GM23338 (cell line): ENCODE measurements at regions not wholly inside any gene's neighbourhood (a gene's known extent, or its start where the extent isn't known, plus 50 kb on each side); places are given as distances from the start of the nearest gene placed in this dataset.

Experiments
- ATAC-seq: fragments of 200-7000 bp; cut with Tn5 transposase; 3 replicates; pipeline ENCODE4 v1.9.1; 2020
- DNase-seq: peaks from one replicate; pipeline ENCODE4 v3.0.0-alpha.2; 2015; ENCODE audit warnings: low spot score
- H2AFZ ChIP-seq: fragments of 200-600 bp; sonication (generic); 2 replicates; pipeline ENCODE4 v1.8.0; 2016; ENCODE audit warnings: antibody characterized with exemption, mild to moderate bottlenecking, moderate library complexity
- H3F3A ChIP-seq: fragments of 200-600 bp; sonication (generic); replicated peaks from 2 replicates; pipeline ENCODE4 v1.8.0; 2017; ENCODE audit warnings: antibody characterized with exemption, mixed run types, low read depth
- H3K27ac ChIP-seq: fragments of 200-600 bp; sonication (generic); 2 replicates; pipeline ENCODE4 v1.6.1; 2016; ENCODE audit warnings: low read depth
- H3K27me3 ChIP-seq: fragments of 200-600 bp; sonication (generic); 2 replicates; pipeline ENCODE4 v1.8.0; 2016; ENCODE audit warnings: mild to moderate bottlenecking, mixed run types, moderate library complexity; ENCODE audit not compliant: insufficient read depth
- H3K36me3 ChIP-seq: fragments of 200-600 bp; sonication (generic); 2 replicates; pipeline ENCODE4 v1.8.0; 2016; ENCODE audit warnings: mild to moderate bottlenecking; ENCODE audit not compliant: insufficient read depth
- H3K4me1 ChIP-seq: fragments of 200-600 bp; sonication (generic); 2 replicates; pipeline ENCODE4 v1.8.0; 2016; ENCODE audit warnings: mild to moderate bottlenecking, moderate library complexity; ENCODE audit not compliant: insufficient read depth
- H3K4me2 ChIP-seq: fragments of 200-600 bp; sonication (generic); 2 replicates; pipeline ENCODE4 v1.7.1; 2017; ENCODE audit warnings: mixed run types
- H3K4me3 ChIP-seq: fragments of 200-600 bp; sonication (generic); 2 replicates; pipeline ENCODE4 v1.6.1; 2016; ENCODE audit warnings: mixed run types
- H3K79me2 ChIP-seq: fragments of 200-600 bp; sonication (generic); replicated peaks from 2 replicates; pipeline ENCODE4 v1.8.0; 2017; ENCODE audit warnings: mild to moderate bottlenecking; ENCODE audit not compliant: insufficient read depth
- H3K9me2 ChIP-seq: fragments of 200-600 bp; sonication (generic); 2 replicates; pipeline ENCODE4 v1.8.0; 2017; ENCODE audit not compliant: insufficient read depth
- H4K20me1 ChIP-seq: fragments of 200-600 bp; sonication (generic); replicated peaks from 2 replicates; pipeline ENCODE4 v1.8.0; 2017; ENCODE audit warnings: mild to moderate bottlenecking; ENCODE audit not compliant: insufficient read depth
- H3K27ac Mint-ChIP-seq: 2 replicates; pipeline ENCODE4 v1.8.0; 2020; ENCODE audit warnings: inconsistent platforms, mild to moderate bottlenecking, moderate library complexity, mixed read lengths
- H3K27me3 Mint-ChIP-seq: 3 replicates; pipeline ENCODE4 v1.8.0; 2022; ENCODE audit warnings: low read depth, mild to moderate bottlenecking, moderate library complexity, mixed read lengths, inconsistent platforms; ENCODE audit not compliant: insufficient read depth, poor library complexity
- H3K36me3 Mint-ChIP-seq: 3 replicates; pipeline ENCODE4 v1.8.0; 2021; ENCODE audit warnings: low read depth, mild to moderate bottlenecking, inconsistent platforms, moderate library complexity, mixed read lengths
- H3K4me1 Mint-ChIP-seq: 3 replicates; pipeline ENCODE4 v1.8.0; 2020; ENCODE audit warnings: mild to moderate bottlenecking, inconsistent platforms, mixed read lengths
- H3K4me3 Mint-ChIP-seq: 3 replicates; pipeline ENCODE4 v1.8.0; 2021; ENCODE audit warnings: moderate library complexity, mild to moderate bottlenecking, inconsistent platforms, mixed read lengths
- H3K9me3 Mint-ChIP-seq: 3 replicates; pipeline ENCODE4 v1.8.0; 2020; ENCODE audit warnings: moderate library complexity, mild to moderate bottlenecking, inconsistent platforms, mixed read lengths
- EZH2 ChIP-seq: fragments of 200-600 bp; sonication (generic); IDR thresholded peaks from one replicate; pipeline ENCODE4 v1.8.0; 2017; ENCODE audit warnings: antibody characterized with exemption, mild to moderate bottlenecking, low read depth; ENCODE audit not compliant: unreplicated experiment
- JUNB ChIP-seq: IDR thresholded peaks from one replicate; pipeline ENCODE4 v1.6.1; 2016; ENCODE audit warnings: antibody characterized with exemption; ENCODE audit not compliant: unreplicated experiment
- NANOG ChIP-seq: IDR thresholded peaks from 2 replicates; pipeline ENCODE4 v1.6.1; 2016; ENCODE audit warnings: antibody characterized with exemption, borderline replicate concordance
- POLR2AphosphoS5 ChIP-seq: IDR thresholded peaks from 2 replicates; pipeline ENCODE4 v1.6.1; 2016; ENCODE audit warnings: antibody characterized with exemption, low read depth
- STAT1 ChIP-seq: IDR thresholded peaks from one replicate; pipeline ENCODE4 v1.6.1; 2016; ENCODE audit warnings: antibody characterized with exemption; ENCODE audit not compliant: unreplicated experiment
- ZNF114 ChIP-seq: fragments of 250-450 bp; sonication (Bioruptor Pico); IDR thresholded peaks from 2 replicates; pipeline ENCODE4 v1.5.0; 2020; ENCODE audit warnings: mild to moderate bottlenecking, moderate library complexity
- TF ChIP-seq, protein P1 (sequence below): IDR thresholded peaks from 2 replicates; pipeline ENCODE4 v1.6.1; 2016; ENCODE audit warnings: antibody characterized with exemption
- TF ChIP-seq, protein P2 (sequence below): IDR thresholded peaks from one replicate; pipeline ENCODE4 v1.6.1; 2018; ENCODE audit warnings: antibody characterized with exemption; ENCODE audit not compliant: unreplicated experiment
- TF ChIP-seq, protein P3 (sequence below): fragments of 250-450 bp; sonication (Bioruptor Pico); IDR thresholded peaks from 2 replicates; pipeline ENCODE4 v1.5.0; 2020; ENCODE audit warnings: mild to moderate bottlenecking, moderate library complexity

DNA sequence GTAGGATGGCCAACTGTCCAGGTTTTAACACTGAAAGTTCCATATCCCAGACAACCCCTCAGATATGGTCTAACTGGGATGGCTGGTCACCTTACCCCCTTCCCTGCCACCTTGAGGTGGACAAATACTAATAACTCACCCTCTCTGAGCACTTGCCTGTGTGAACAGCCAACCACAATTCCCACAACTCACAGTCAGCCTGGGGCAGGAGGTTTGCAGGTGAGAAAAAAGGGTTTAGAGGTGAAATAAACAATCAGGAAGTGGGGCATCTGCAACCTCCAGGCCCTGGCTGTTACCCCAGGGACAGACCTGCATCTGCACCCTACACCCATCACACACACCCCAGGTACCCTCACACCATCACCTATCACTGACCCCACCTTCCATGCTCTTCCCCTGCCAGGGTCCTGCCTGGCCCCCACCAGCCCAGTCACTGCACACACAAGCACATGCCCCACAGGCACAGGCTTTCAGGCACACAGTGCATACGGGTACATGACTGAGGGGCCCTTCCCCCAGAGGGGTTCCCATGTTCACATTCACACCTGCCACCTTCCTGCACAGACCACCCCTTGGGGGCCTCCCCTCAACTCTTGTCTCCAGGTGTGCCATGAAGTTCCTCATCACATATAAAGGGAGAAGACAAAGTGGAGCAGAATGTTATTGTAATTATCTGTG lies 679.5 kb downstream of the MATN1 start (continued):
- TF ChIP-seq, protein P1, sequence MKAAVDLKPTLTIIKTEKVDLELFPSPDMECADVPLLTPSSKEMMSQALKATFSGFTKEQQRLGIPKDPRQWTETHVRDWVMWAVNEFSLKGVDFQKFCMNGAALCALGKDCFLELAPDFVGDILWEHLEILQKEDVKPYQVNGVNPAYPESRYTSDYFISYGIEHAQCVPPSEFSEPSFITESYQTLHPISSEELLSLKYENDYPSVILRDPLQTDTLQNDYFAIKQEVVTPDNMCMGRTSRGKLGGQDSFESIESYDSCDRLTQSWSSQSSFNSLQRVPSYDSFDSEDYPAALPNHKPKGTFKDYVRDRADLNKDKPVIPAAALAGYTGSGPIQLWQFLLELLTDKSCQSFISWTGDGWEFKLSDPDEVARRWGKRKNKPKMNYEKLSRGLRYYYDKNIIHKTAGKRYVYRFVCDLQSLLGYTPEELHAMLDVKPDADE = no peak
- TF ChIP-seq NANOG (no peak), EZH2 (no peak), ZNF114 (CRISPR knock-in tag) (no peak), STAT1 (no peak), JUNB (no peak)

DNA sequence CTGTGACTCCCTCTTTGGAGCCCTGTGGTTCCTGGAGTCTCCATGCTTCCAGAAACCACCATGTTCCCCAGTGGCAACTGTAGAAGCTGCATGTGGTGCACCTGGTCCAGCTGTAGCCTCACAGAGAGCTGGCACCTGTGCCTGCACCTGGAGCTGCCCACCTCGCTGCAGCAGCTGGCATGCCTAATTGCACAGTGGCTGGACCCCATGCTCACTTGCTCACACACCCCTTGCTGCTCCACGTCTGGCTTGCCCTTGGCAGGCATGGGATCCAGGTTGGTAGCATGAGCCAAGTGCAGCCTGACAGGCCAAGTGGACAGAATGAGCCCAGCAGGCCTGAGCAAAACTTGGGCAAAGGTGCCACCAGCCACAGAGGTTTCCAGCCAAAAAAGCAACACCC lies 680.1 kb downstream of the MATN1 start:
- Histone ChIP-seq H3K79me2 (no peaks in the 10 kb centered on the region), H3K9me2 (no peaks in the 10 kb centered on the region), H3F3A (no peaks in the 10 kb centered on the region), H3K27me3 (no peaks in the 10 kb centered on the region), H3K36me3 (no peaks in the 10 kb centered on the region), H3K27ac (no peak overlapping the region), H3K4me2 (no peak overlapping the region), H3K4me3 (no peak overlapping the region), H2AFZ (no peak overlapping the region), H4K20me1 (no peaks in the 10 kb centered on the region), H3K4me1 (no peaks in the 10 kb centered on the region)
- Mint-ChIP-seq H3K4me1 (no peaks in the 10 kb centered on the region), H3K36me3 (peaks cover 26% of the 10 kb centered on the region), H3K9me3 (peaks cover 47% of the 10 kb centered on the region), H3K4me3 (no peak overlapping the region), H3K27ac (no peak overlapping the region), H3K27me3 (peaks cover 10% of the 10 kb centered on the region)
- DNase-seq (no peak), ATAC-seq (no peak)
- TF ChIP-seq, protein P2, sequence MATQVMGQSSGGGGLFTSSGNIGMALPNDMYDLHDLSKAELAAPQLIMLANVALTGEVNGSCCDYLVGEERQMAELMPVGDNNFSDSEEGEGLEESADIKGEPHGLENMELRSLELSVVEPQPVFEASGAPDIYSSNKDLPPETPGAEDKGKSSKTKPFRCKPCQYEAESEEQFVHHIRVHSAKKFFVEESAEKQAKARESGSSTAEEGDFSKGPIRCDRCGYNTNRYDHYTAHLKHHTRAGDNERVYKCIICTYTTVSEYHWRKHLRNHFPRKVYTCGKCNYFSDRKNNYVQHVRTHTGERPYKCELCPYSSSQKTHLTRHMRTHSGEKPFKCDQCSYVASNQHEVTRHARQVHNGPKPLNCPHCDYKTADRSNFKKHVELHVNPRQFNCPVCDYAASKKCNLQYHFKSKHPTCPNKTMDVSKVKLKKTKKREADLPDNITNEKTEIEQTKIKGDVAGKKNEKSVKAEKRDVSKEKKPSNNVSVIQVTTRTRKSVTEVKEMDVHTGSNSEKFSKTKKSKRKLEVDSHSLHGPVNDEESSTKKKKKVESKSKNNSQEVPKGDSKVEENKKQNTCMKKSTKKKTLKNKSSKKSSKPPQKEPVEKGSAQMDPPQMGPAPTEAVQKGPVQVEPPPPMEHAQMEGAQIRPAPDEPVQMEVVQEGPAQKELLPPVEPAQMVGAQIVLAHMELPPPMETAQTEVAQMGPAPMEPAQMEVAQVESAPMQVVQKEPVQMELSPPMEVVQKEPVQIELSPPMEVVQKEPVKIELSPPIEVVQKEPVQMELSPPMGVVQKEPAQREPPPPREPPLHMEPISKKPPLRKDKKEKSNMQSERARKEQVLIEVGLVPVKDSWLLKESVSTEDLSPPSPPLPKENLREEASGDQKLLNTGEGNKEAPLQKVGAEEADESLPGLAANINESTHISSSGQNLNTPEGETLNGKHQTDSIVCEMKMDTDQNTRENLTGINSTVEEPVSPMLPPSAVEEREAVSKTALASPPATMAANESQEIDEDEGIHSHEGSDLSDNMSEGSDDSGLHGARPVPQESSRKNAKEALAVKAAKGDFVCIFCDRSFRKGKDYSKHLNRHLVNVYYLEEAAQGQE = no peak

DNA sequence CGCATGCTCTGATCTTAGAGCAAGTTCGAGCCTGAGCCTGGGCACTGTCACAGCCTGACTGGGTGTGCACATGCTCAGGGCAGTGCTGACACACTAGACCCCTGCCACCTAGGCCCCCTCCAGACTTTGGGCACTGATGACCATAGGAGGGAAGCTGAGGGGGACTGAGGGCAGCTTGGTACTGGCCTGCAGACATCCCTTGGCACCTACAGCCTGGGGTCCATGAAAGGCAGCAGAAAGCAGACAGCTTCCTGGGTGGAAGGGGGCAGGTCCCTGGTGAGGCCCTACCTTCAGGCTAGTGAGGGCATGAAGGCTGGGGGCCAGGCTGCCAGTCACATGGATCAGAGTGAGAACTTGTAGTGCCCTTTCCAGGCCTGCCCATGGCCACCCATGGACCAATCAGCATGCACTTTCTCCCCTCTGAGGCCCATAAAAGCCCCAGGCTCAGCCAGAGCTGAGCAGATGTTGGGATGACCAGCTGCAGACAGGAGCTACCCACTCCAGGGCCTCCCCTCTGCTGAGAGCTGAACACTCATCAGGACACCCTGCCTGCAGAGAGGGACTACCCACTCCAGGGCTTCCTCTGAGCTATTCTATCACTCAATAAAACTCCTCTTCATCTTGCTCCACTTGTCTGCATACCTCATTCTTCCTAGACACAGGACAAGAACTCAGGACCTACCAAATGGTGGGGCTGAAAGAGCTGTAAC lies 680.8 kb downstream of the MATN1 start:
- Histone ChIP-seq H3K27me3 (no peaks in the 10 kb centered on the region), H3K9me2 (no peaks in the 10 kb centered on the region), H3K4me2 (no peak overlapping the region), H3K4me1 (no peaks in the 10 kb centered on the region), H3K79me2 (no peaks in the 10 kb centered on the region), H4K20me1 (no peaks in the 10 kb centered on the region), H3K27ac (no peak overlapping the region), H3K36me3 (no peaks in the 10 kb centered on the region), H2AFZ (no peak overlapping the region), H3K4me3 (no peak overlapping the region), H3F3A (no peaks in the 10 kb centered on the region)
- H3K4me1 Mint-ChIP-seq = no peaks in the 10 kb centered on the region
- peaks cover 10% of the 10 kb centered on the region for H3K27me3 Mint-ChIP-seq
- no peak overlapping the region for H3K4me3 Mint-ChIP-seq
- no peak for DNase-seq
- H3K27ac Mint-ChIP-seq = no peak overlapping the region
- peaks cover 26% of the 10 kb centered on the region for H3K36me3 Mint-ChIP-seq
- peaks cover 48% of the 10 kb centered on the region for H3K9me3 Mint-ChIP-seq
- ATAC-seq = no peak
- TF ChIP-seq, protein P3, sequence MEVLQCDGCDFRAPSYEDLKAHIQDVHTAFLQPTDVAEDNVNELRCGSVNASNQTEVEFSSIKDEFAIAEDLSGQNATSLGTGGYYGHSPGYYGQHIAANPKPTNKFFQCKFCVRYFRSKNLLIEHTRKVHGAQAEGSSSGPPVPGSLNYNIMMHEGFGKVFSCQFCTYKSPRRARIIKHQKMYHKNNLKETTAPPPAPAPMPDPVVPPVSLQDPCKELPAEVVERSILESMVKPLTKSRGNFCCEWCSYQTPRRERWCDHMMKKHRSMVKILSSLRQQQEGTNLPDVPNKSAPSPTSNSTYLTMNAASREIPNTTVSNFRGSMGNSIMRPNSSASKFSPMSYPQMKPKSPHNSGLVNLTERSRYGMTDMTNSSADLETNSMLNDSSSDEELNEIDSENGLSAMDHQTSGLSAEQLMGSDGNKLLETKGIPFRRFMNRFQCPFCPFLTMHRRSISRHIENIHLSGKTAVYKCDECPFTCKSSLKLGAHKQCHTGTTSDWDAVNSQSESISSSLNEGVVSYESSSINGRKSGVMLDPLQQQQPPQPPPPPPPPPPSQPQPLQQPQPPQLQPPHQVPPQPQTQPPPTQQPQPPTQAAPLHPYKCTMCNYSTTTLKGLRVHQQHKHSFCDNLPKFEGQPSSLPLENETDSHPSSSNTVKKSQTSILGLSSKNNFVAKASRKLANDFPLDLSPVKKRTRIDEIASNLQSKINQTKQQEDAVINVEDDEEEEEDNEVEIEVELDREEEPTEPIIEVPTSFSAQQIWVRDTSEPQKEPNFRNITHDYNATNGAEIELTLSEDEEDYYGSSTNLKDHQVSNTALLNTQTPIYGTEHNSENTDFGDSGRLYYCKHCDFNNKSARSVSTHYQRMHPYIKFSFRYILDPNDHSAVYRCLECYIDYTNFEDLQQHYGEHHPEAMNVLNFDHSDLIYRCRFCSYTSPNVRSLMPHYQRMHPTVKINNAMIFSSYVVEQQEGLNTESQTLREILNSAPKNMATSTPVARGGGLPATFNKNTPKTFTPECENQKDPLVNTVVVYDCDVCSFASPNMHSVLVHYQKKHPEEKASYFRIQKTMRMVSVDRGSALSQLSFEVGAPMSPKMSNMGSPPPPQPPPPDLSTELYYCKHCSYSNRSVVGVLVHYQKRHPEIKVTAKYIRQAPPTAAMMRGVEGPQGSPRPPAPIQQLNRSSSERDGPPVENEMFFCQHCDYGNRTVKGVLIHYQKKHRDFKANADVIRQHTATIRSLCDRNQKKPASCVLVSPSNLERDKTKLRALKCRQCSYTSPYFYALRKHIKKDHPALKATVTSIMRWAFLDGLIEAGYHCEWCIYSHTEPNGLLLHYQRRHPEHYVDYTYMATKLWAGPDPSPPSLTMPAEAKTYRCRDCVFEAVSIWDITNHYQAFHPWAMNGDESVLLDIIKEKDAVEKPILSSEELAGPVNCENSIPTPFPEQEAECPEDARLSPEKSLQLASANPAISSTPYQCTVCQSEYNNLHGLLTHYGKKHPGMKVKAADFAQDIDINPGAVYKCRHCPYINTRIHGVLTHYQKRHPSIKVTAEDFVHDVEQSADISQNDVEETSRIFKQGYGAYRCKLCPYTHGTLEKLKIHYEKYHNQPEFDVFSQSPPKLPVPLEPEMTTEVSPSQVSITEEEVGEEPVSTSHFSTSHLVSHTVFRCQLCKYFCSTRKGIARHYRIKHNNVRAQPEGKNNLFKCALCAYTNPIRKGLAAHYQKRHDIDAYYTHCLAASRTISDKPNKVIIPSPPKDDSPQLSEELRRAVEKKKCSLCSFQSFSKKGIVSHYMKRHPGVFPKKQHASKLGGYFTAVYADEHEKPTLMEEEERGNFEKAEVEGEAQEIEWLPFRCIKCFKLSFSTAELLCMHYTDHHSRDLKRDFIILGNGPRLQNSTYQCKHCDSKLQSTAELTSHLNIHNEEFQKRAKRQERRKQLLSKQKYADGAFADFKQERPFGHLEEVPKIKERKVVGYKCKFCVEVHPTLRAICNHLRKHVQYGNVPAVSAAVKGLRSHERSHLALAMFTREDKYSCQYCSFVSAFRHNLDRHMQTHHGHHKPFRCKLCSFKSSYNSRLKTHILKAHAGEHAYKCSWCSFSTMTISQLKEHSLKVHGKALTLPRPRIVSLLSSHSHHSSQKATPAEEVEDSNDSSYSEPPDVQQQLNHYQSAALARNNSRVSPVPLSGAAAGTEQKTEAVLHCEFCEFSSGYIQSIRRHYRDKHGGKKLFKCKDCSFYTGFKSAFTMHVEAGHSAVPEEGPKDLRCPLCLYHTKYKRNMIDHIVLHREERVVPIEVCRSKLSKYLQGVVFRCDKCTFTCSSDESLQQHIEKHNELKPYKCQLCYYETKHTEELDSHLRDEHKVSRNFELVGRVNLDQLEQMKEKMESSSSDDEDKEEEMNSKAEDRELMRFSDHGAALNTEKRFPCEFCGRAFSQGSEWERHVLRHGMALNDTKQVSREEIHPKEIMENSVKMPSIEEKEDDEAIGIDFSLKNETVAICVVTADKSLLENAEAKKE (CRISPR knock-in tag) = no peak
- TF ChIP-seq POLR2AphosphoS5 = no peak
